ENCODE measurements at regions not wholly inside any gene's neighbourhood (a gene's known extent, or its start where the extent isn't known, plus 50 kb on each side); places are given as distances from the start of the nearest gene placed in this dataset.
A peak's percentile ranks its signal among the peaks of the same experiment; 100 is the strongest.

DNA sequence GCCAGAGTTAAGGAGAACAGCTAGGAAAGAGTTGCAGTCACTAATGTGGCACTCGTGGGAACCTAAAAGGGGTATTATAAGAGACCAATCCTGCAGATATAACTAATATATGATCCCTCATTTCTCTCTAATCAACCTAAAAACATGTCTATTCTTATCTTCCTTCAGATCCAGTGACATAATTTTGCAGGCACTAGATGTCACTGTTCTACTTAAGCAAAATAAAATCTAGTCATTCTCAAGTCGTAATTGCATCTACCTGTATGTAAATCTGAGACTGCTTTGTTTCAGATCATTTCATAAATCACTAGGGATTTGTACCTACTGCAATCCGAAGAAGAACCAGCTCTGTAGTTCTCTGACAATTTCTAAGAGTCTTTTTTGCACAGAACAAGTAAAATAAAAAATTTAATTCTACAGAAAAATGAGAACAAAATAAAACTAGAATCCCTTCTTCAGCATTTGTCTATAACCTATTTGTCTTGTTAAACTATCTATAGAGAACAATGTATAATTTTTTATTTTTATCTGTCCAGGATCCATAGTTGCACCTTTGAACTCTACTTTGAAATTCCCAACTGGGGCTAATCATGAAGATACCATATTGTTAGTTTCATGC is 56.5 kb upstream of the ERBB4 start:
- TF ChIP-seq NR2F1 (conservative IDR thresholded peaks at IDR 0.05) = no peak
- TF ChIP-seq SRF (IDR thresholded peaks at IDR 0.05; ENCODE audit: low read depth in 2 of 2, low read length in 2 of 2) = no peak
- no peak for TF ChIP-seq E2F4 (IDR thresholded peaks at IDR 0.05; ENCODE audit: low read depth, low read length)
- TF ChIP-seq FOXK2 (IDR thresholded peaks at IDR 0.05) = no peak
- no peak for TF ChIP-seq PRDM15 (CRISPR knock-in tag; IDR thresholded peaks at IDR 0.05)
- TF ChIP-seq CTCF (IDR thresholded peaks at IDR 0.05 in 2 of 3, conservative IDR thresholded peaks at IDR 0.05 in 1 of 3; ENCODE audit: control insufficient read depth in 2 of 3, extremely low read depth in 1 of 3, insufficient read depth in 1 of 3, low read depth in 3 of 3, low read length in 3 of 3) = peak in 2 of 3 experiments; percentile 22 to 50; a peak in 2 of 6 replicates
- no peak for TF ChIP-seq CREM (IDR thresholded peaks at IDR 0.05; ENCODE audit: low read depth)
- no peak for TF ChIP-seq TARDBP (IDR thresholded peaks at IDR 0.05; ENCODE audit: borderline replicate concordance)
- TF ChIP-seq SMC3 (IDR thresholded peaks at IDR 0.05; ENCODE audit: borderline replicate concordance, low read length) = no peak
- no peak for TF ChIP-seq PML (IDR thresholded peaks at IDR 0.05; ENCODE audit: low read length)
- TF ChIP-seq CHD2 (IDR thresholded peaks at IDR 0.05; ENCODE audit: borderline replicate concordance, low read depth, low read length) = no peak
- no peak for TF ChIP-seq YY1 (IDR thresholded peaks at IDR 0.05; ENCODE audit: low read depth, low read length)
- no peak for TF ChIP-seq NRF1 (conservative IDR thresholded peaks at IDR 0.05; ENCODE audit: low read depth, low read length)
- no peak for TF ChIP-seq POLR2AphosphoS5 (IDR thresholded peaks at IDR 0.05; ENCODE audit: low read length)

All from GM12878 (cell line).